IMR-90 (cell line): ENCODE measurements at regions not wholly inside any gene's neighbourhood (a gene's known extent, or its start where the extent isn't known, plus 50 kb on each side); places are given as distances from the start of the nearest gene placed in this dataset.

Experiments
- ATAC-seq: fragments of 200-7000 bp; cut with Tn5 transposase; 2 replicates; pipeline ENCODE4 v1.9.1; 2020; ENCODE audit warnings: low read depth, mild to moderate bottlenecking, moderate library complexity
- BruUV-seq: library from RNA; stranded (reverse); fragments of 400-500 nt; replicated peaks from 2 replicates; lab custom pipeline; 2021; lab: Mats Ljungman, UMichigan
- CTCF ChIA-PET: fragments of 300-600 bp; formaldehyde crosslinking; extraction: SDS; loops from one replicate; lab custom pipeline; 2021; ENCODE audit warnings: antibody characterized with exemption; lab: Yijun Ruan, JAX
- POLR2A ChIA-PET: fragments of 300-600 bp; sonication (Branson Sonifier 250); formaldehyde crosslinking; loops from one replicate; lab custom pipeline; 2022; ENCODE audit warnings: antibody characterized with exemption; ENCODE audit not compliant: unreplicated experiment; lab: Charles Lee
- DNase-seq: peaks from one replicate; pipeline ENCODE4 v3.0.0; 2013
- H2AFZ ChIP-seq: replicated peaks from 2 replicates; pipeline ENCODE3; 2013; ENCODE audit warnings: low read length, mild to moderate bottlenecking; ENCODE audit not compliant: poor library complexity
- H2AK5ac ChIP-seq: 2 replicates; pipeline ENCODE4 v1.6.1; 2013; ENCODE audit warnings: low read depth, low read length, inconsistent platforms
- H2AK9ac ChIP-seq: replicated peaks from 2 replicates; pipeline ENCODE3; 2013; ENCODE audit warnings: mild to moderate bottlenecking, low read depth, low read length, moderate library complexity; ENCODE audit not compliant: poor library complexity
- H2BK120ac ChIP-seq: 2 replicates; pipeline ENCODE4 v1.6.1; 2013; ENCODE audit warnings: low read depth, low read length, inconsistent platforms
- H2BK15ac ChIP-seq: 3 replicates; pipeline ENCODE4 v1.6.1; 2013; ENCODE audit warnings: low read depth, low read length, inconsistent platforms
- H2BK20ac ChIP-seq: 2 replicates; pipeline ENCODE4 v1.6.1; 2013; ENCODE audit warnings: low read depth, mild to moderate bottlenecking, inconsistent platforms, low read length, moderate library complexity
- H2BK5ac ChIP-seq: 2 replicates; pipeline ENCODE4 v1.6.1; 2013; ENCODE audit warnings: mild to moderate bottlenecking, low read depth, low read length, inconsistent platforms; ENCODE audit not compliant: poor library complexity, severe bottlenecking
- H3K14ac ChIP-seq: replicated peaks from 2 replicates; pipeline ENCODE4 v1.6.1; 2013; ENCODE audit warnings: low read depth, low read length, inconsistent platforms
- H3K18ac ChIP-seq: 2 replicates; pipeline ENCODE4 v1.6.1; 2013; ENCODE audit warnings: low read depth, low read length, control low read depth
- H3K23ac ChIP-seq: 2 replicates; pipeline ENCODE4 v1.6.1; 2013; ENCODE audit warnings: low read depth, low read length, inconsistent platforms
- H3K27ac ChIP-seq: 2 replicates; pipeline ENCODE4 v1.5.1; 2013; ENCODE audit warnings: mild to moderate bottlenecking, control low read depth, low read length; ENCODE audit not compliant: insufficient read depth
- H3K27me3 ChIP-seq: 2 replicates; pipeline ENCODE4 v1.6.1; 2013; ENCODE audit warnings: low read length; ENCODE audit not compliant: control insufficient read depth, insufficient read depth
- H3K36me3 ChIP-seq: 2 replicates; pipeline ENCODE4 v1.6.1; 2013; ENCODE audit warnings: low read length, mixed read lengths; ENCODE audit not compliant: control insufficient read depth, insufficient read depth
- H3K4ac ChIP-seq: 2 replicates; pipeline ENCODE4 v1.6.1; 2013; ENCODE audit warnings: low read depth, low read length, inconsistent platforms
- H3K4me1 ChIP-seq: 2 replicates; pipeline ENCODE4 v1.6.1; 2013; ENCODE audit warnings: low read length, mixed read lengths; ENCODE audit not compliant: control insufficient read depth, insufficient read depth
- H3K4me2 ChIP-seq: 2 replicates; pipeline ENCODE4 v1.6.1; 2013; ENCODE audit warnings: low read depth, mild to moderate bottlenecking, control low read depth, low read length, moderate library complexity
- H3K4me3 ChIP-seq: 2 replicates; pipeline ENCODE4 v1.5.1; 2013; ENCODE audit warnings: low read depth, mild to moderate bottlenecking, control low read depth, low read length, moderate library complexity; ENCODE audit not compliant: insufficient read depth
- H3K56ac ChIP-seq: 2 replicates; pipeline ENCODE4 v1.6.1; 2013; ENCODE audit warnings: low read length, inconsistent platforms; ENCODE audit not compliant: insufficient read depth; ENCODE audit errors: extremely low read depth
- H3K79me1 ChIP-seq, 2 experiments: 2 replicates each; pipeline ENCODE4 v1.6.1; 2013; ENCODE audit warnings: low read length in 2 of 2, inconsistent platforms in 1 of 2, low read depth in 1 of 2
- H3K9ac ChIP-seq: 2 replicates; pipeline ENCODE4 v1.6.1; 2013; ENCODE audit warnings: low read depth, low read length, control low read depth
- H3K9me1 ChIP-seq: 2 replicates; pipeline ENCODE4 v1.6.1; 2013; ENCODE audit warnings: low read length, inconsistent platforms; ENCODE audit not compliant: insufficient read depth
- H3K9me3 ChIP-seq: 2 replicates; pipeline ENCODE4 v1.6.1; 2013; ENCODE audit warnings: low read length; ENCODE audit not compliant: control insufficient read depth, insufficient read depth
- H4K20me1 ChIP-seq: 2 replicates; pipeline ENCODE4 v1.6.1; 2013; ENCODE audit warnings: low read length, inconsistent platforms; ENCODE audit not compliant: insufficient read depth
- H4K5ac ChIP-seq: 2 replicates; pipeline ENCODE4 v1.6.1; 2013; ENCODE audit warnings: mild to moderate bottlenecking, low read depth, low read length, control low read depth
- H4K8ac ChIP-seq, 2 experiments: 2 replicates each; pipeline ENCODE4 v1.6.1; 2013; ENCODE audit warnings: low read depth in 2 of 2, low read length in 2 of 2, control low read depth in 1 of 2, inconsistent platforms in 1 of 2
- H4K91ac ChIP-seq: 2 replicates; pipeline ENCODE4 v1.6.1; 2013; ENCODE audit warnings: low read depth, low read length, inconsistent platforms; ENCODE audit not compliant: insufficient read depth
- BHLHE40 ChIP-seq: fragments of 150-350 bp; IDR thresholded peaks from 2 replicates; pipeline ENCODE4 v1.6.1; 2016; ENCODE audit warnings: mild to moderate bottlenecking, low read depth, low read length
- CEBPB ChIP-seq: IDR thresholded peaks from 2 replicates; pipeline ENCODE4 v1.6.1; 2012; ENCODE audit warnings: low read depth, low read length, improper control_type of control experiment
- CTCF ChIP-seq: conservative IDR thresholded peaks from 2 replicates; pipeline ENCODE4 v1.5.1; 2012; ENCODE audit warnings: mild to moderate bottlenecking, low read depth, low read length, improper control_type of control experiment
- ELK1 ChIP-seq: fragments of 150-350 bp; IDR thresholded peaks from 2 replicates; pipeline ENCODE4 v1.6.1; 2016; ENCODE audit warnings: low read depth, mild to moderate bottlenecking, low read length, moderate library complexity, borderline replicate concordance
- MAFK ChIP-seq: IDR thresholded peaks from 2 replicates; pipeline ENCODE4 v1.6.1; 2012; ENCODE audit warnings: low read depth, low read length, improper control_type of control experiment
- MXI1 ChIP-seq: IDR thresholded peaks from 2 replicates; pipeline ENCODE4 v1.6.1; 2012; ENCODE audit warnings: low read depth, mild to moderate bottlenecking, low read length, moderate library complexity, borderline replicate concordance
- RFX5 ChIP-seq: IDR thresholded peaks from 2 replicates; pipeline ENCODE4 v1.8.0; 2012; ENCODE audit warnings: low read depth, mild to moderate bottlenecking, low read length, moderate library complexity
- WGBS, 2 experiments: methylation state at CpG; one replicate each; pipeline versions ENCODE4 v1.1.5 to v1.1.7; 2013; ENCODE audit warnings: missing lambda C conversion rate in 2 of 2; ENCODE audit not compliant: insufficient read length in 1 of 2; ENCODE audit errors: extremely low coverage in 2 of 2; 5-methylcytosine and 5-hydroxymethylcytosine counted together
- dilution Hi-C: fragments of 300-500 bp; cut with HindIII; formaldehyde crosslinking; loops from one replicate; pipeline ENCODE4 v1.14.3; 2018; ENCODE audit warnings: low sequenced_read_pairs; ENCODE audit not compliant: unreplicated experiment
- in situ Hi-C: fragments of 300-500 bp; cut with MboI; formaldehyde crosslinking; loops from 3 replicates; pipeline ENCODE4 v1.14.3; 2019; ENCODE audit warnings: low sequenced_read_pairs, inconsistent platforms, mixed read lengths
- intact Hi-C: fragments of 100-400 bp; cut with micrococcal nuclease; formaldehyde crosslinking; loops from 2 replicates; pipeline ENCODE4 v1.10.0; 2022

- in situ Hi-C loops: no loop called here
- ATAC-seq: no peak
- dilution Hi-C loops: no loop called here
These were observed 105.5 kb upstream of the CCDC68 start for GRCh38 chr18:55064760-55065159.

More at GRCh38 chr18:55064760-55065159, 105.5 kb upstream of the CCDC68 start:
- H2BK120ac ChIP-seq: no peak overlapping the region
- no peak overlapping the region for H2BK5ac ChIP-seq
- no peaks in the 10 kb centered on the region for H4K20me1 ChIP-seq
- no peak overlapping the region for H2BK15ac ChIP-seq
- WGBS, 2 experiments: no CpG with 5 or more reads among the region's 5 CpGs
- ChIA-PET POLR2A (no interaction called here), CTCF (no interaction called here)
- BruUV-seq: no TSS peak
- no peaks in the 10 kb centered on the region for H3K9me3 ChIP-seq
- H3K4me3 ChIP-seq: no peak overlapping the region
- H3K4me1 ChIP-seq: no peaks in the 10 kb centered on the region
- no peak overlapping the region for H3K56ac ChIP-seq
- H3K36me3 ChIP-seq: no peaks in the 10 kb centered on the region
- no peak overlapping the region for H4K5ac ChIP-seq
- H4K8ac ChIP-seq: no peak overlapping the region
- H3K27ac ChIP-seq: no peak overlapping the region
- H3K9ac ChIP-seq: no peak overlapping the region
- no peak overlapping the region for H2AK9ac ChIP-seq
- no peaks in the 10 kb centered on the region for H3K9me1 ChIP-seq
- no peak overlapping the region for H3K4ac ChIP-seq
- H3K14ac ChIP-seq: no peak overlapping the region
- H2AFZ ChIP-seq: no peak overlapping the region
- no peak for TF ChIP-seq RFX5
- TF ChIP-seq MAFK: no peak
- no peak for TF ChIP-seq CEBPB
- TF ChIP-seq ELK1: no peak
- no peak for TF ChIP-seq CTCF
- TF ChIP-seq MXI1: no peak
- TF ChIP-seq BHLHE40: no peak
- H3K79me1 ChIP-seq: no peaks in the 10 kb centered on the region
- H3K23ac ChIP-seq: no peak overlapping the region
- H2AK5ac ChIP-seq: no peak overlapping the region
- H3K27me3 ChIP-seq: peaks cover 4% of the 10 kb centered on the region; the same call in 1 of the 2 replicates
- H3K18ac ChIP-seq: no peak overlapping the region
- H2BK20ac ChIP-seq: no peak overlapping the region
- H3K4me2 ChIP-seq: no peak overlapping the region
- H4K91ac ChIP-seq: no peak overlapping the region
- no peak for DNase-seq
- intact Hi-C loops: no loop called here
